ENCODE measurements at regions not wholly inside any gene's neighbourhood (a gene's known extent, or its start where the extent isn't known, plus 50 kb on each side); places are given as distances from the start of the nearest gene placed in this dataset.

GRCh38 chr9:28232686-28233085 lies 659.4 kb upstream of the C9orf72 start:
- TF ChIP-seq EZH2 (IDR thresholded peaks at IDR 0.05; ENCODE audit: low read length) (no peak), CTCF (optimal IDR thresholded peaks at IDR 0.05 in 1 of 3, IDR thresholded peaks at IDR 0.05 in 1 of 3, conservative IDR thresholded peaks at IDR 0.05 in 1 of 3; ENCODE audit: extremely low read depth in 1 of 3, insufficient read depth in 2 of 3, low read length in 3 of 3) (no peak)

Measured in keratinocyte (primary cell).